GM12864 (cell line): ENCODE measurements at regions not wholly inside any gene's neighbourhood (a gene's known extent, or its start where the extent isn't known, plus 50 kb on each side); places are given as distances from the start of the nearest gene placed in this dataset.

Experiments used
- DNase-seq: peaks from one replicate; pipeline ENCODE4 v3.0.0-alpha.2; 2011; ENCODE audit warnings: low read depth
- H3K4me3 ChIP-seq: 2 replicates; pipeline ENCODE4 v1.5.1; 2011; ENCODE audit warnings: mild to moderate bottlenecking, low read depth, low read length, control low read depth
- CTCF ChIP-seq: IDR thresholded peaks from 2 replicates; pipeline ENCODE4 v1.5.1; 2011; ENCODE audit warnings: low read depth, mild to moderate bottlenecking, moderate library complexity, low read length, control low read depth, inconsistent platforms; ENCODE audit errors: missing control alignments

DNA sequence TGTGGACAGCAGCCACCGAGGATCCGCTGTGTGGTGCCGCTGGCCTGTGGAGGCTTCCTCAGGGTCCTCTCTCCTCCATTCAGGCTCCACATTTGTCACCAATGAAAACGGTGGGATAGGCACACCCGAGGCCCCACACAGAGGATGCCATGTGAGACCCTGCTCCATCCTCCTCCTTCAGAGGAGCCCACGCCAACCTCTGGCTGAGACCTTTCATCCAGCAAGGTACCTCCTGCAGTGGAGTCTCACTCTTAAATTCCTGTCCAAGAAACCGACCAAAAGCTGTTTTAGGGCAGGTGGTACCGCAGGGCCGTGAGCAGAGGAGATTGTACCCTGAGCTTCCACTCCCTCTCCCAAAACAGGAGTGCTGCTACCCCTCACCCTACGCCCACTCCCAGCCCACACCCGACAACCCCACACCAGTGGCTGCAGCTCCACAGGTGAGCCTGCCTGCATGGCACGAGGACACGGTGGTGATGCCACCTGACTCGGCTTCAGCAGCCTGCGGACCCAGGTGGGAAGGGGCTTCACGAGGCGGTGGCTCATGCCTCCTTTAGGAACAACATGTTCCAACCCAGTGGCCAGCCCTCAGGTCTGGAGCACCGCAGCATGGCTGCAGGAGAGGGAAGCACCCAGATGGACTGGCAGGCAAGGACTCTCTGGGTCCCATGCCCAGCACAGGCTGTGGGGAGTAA is 237.6 kb upstream of the AFDN start:
- H3K4me3 ChIP-seq = no peak overlapping the region
- no peak for TF ChIP-seq CTCF
- no peak for DNase-seq

DNA sequence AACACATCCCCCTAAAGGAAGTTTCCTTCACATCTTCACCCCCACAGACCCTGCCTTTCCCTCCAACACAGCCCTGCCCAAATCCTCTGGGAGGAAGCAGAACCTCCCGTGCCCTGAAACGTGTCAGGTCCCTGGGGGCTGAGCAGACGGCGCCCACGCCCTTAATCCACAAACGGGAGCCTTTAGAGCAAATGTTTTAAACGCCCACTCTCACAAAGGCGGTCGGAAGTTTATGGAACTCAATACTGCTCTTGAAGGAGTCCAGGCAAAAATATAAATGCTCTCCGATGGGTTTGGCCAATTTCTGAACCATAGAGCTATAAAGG is 237.1 kb upstream of the AFDN start:
- H3K4me3 ChIP-seq = no peak overlapping the region
- no peak for TF ChIP-seq CTCF
- no peak for DNase-seq

DNA sequence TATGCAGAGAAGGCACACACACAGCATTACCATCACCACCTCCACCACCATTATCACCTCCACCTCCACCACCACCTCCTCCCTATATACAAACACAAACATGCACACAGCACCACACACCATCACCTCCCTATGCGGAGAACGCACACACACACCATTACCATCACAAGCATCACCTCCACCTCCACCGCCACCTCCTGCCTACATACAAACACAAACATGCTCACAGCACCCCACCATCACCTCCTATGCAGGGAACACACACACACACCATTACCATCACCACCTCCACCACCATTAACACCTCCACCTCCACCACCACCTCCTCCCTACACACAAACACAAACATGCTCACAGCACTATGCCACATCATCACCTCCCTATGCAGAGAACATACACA is 236.5 kb upstream of the AFDN start:
- no peak for DNase-seq
- no peak for TF ChIP-seq CTCF
- H3K4me3 ChIP-seq = no peak overlapping the region
